Tibial nerve (tissue), 4 donors: ENCODE measurements at regions not wholly inside any gene's neighbourhood (a gene's known extent, or its start where the extent isn't known, plus 50 kb on each side); places are given as distances from the start of the nearest gene placed in this dataset.

Experiments used
- EP300 ChIP-seq, 2 donors: sonication (generic); formaldehyde crosslinking; IDR thresholded peaks; one replicate each; pipeline ENCODE4 v1.6.1; 2017; ENCODE audit warnings: antibody characterized with exemption in 2 of 2, mild to moderate bottlenecking in 1 of 2
- TF ChIP-seq, protein P1 (sequence below), 5 experiments: fragments of 200-600 bp in 3 of 5; fragments of 450-650 bp in 2 of 5; sonication (generic) in 3 of 5; IDR thresholded peaks; one replicate each; pipeline ENCODE4 v1.5.1; 2016 to 2019; ENCODE audit warnings: antibody characterized with exemption in 5 of 5, mild to moderate bottlenecking in 3 of 5, moderate library complexity in 2 of 5

- TF ChIP-seq EP300 (IDR thresholded peaks at IDR 0.05): no peak
- TF ChIP-seq, protein P1, sequence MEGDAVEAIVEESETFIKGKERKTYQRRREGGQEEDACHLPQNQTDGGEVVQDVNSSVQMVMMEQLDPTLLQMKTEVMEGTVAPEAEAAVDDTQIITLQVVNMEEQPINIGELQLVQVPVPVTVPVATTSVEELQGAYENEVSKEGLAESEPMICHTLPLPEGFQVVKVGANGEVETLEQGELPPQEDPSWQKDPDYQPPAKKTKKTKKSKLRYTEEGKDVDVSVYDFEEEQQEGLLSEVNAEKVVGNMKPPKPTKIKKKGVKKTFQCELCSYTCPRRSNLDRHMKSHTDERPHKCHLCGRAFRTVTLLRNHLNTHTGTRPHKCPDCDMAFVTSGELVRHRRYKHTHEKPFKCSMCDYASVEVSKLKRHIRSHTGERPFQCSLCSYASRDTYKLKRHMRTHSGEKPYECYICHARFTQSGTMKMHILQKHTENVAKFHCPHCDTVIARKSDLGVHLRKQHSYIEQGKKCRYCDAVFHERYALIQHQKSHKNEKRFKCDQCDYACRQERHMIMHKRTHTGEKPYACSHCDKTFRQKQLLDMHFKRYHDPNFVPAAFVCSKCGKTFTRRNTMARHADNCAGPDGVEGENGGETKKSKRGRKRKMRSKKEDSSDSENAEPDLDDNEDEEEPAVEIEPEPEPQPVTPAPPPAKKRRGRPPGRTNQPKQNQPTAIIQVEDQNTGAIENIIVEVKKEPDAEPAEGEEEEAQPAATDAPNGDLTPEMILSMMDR (IDR thresholded peaks at IDR 0.05): no peak
Measured at GRCh38 chr2:65658266-65658665, 225.9 kb upstream of the SPRED2 start.
